NCI-H526 (cell line): ENCODE measurements at regions not wholly inside any gene's neighbourhood (a gene's known extent, or its start where the extent isn't known, plus 50 kb on each side); places are given as distances from the start of the nearest gene placed in this dataset.

Source experiments
- DNase-seq, 2 experiments: peaks; one replicate each; lab custom pipeline; 2025; lab: John Stamatoyannopoulos, UW

DNA sequence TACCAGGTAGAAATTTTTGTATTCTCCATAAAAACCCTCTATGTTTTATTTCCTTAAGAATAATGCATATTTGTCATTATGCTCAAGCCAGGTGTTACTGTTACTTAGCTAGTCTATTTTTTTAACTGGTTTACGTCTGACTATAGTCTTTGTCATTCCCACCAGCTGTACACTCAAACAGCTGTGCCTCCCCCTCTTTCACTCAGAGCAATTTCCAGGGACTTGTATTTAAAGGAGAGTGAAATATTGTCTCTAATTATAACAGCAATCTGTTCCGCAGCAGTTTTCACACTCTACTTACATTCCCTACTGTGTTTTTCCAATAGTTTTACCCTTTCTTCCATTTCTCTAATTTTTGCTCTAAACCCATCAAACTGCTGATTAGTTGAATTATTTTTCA lies 813.6 kb upstream of the MIR17HG start:
- no peak for DNase-seq

DNA sequence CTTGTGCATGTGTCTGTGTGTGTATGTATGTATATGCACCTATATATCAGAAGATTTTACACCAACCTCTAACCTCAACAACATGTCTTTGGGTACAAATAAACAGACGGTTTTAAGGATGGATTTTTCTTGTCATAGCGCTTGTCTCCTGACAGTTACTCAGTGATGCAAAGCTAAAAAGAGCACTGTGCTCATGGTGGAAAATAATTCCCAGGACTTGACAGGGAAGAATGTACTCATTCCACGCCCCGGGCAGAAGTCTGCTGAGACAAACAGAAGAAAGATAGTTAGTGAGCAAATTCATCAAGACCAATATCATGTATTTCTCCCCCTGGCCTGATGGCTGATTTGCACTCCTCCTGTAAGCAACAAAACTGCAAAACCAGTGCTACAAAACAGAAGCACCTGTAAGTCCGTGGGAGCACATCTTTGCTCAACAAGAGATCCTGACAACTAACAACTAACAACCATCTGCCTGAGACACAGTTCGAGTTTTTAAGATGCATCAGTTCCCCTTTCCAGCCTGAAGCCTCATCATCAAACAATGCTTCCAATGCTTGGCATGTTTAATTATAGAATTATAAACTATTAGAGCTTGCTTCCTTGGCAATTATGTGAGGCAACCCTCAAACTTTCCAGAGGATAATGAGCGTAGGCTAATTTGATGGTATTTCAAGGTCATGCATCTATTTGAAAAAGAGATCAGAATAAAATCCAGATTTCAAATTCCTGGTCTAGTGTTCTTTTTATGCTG lies 812.7 kb upstream of the MIR17HG start:
- no peak for DNase-seq

DNA sequence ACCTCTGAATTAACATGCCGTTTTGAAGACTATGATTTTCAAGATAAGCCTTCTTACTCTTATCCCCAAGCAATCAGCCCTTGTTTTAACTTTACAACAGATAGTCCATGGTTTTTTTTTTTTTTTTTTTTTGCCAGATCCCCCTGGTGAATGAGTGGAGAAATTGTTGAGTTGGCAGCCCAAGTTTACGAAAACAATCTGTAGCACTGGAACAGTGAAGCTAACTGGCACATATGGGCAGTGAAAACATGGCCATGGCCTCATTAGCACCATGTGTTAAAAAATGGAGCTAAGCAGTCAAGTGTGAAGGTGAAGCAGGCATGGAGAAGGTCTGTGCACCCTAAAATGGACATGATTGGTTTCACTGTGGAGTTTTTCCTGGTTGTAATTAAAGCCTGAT lies 812.1 kb upstream of the MIR17HG start:
- DNase-seq: no peak

DNA sequence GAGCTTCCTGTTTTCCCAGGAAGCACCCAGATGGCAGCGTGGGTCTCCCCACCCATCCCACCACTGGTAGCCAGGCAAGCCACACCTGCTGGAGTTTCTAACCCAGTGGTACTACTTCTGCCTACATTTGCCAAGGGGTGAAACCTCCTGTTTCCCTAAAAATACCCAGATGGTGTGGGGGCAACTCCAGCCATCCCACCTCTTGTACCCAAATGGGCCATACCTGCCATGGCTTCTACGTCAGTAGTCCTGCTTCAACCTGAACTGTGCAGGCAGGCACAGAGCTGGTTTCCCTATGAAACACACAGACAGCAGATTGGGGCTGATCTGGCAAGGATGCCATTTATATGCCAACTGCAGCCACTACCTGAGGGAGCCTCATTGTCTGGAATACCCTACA lies 809.4 kb upstream of the MIR17HG start:
- DNase-seq: no peak

DNA sequence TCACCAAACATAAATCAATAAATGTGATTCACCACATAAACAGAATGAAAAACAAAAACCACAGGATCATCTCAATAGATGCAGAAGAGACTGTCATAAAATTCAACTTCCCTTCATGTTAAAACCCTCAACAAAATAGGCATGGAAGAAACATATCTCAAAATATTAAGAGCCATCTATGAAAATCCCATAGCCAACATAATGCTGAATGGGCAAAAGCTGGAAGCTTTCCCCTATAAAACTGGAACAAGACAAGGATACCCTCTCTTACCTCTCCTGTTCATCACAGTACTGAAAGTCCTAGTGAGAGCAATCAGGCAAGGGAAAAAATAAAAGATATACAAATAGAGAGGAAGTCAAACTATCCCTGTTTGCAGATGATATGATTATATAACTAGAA lies 806.1 kb upstream of the MIR17HG start:
- no peak for DNase-seq

DNA sequence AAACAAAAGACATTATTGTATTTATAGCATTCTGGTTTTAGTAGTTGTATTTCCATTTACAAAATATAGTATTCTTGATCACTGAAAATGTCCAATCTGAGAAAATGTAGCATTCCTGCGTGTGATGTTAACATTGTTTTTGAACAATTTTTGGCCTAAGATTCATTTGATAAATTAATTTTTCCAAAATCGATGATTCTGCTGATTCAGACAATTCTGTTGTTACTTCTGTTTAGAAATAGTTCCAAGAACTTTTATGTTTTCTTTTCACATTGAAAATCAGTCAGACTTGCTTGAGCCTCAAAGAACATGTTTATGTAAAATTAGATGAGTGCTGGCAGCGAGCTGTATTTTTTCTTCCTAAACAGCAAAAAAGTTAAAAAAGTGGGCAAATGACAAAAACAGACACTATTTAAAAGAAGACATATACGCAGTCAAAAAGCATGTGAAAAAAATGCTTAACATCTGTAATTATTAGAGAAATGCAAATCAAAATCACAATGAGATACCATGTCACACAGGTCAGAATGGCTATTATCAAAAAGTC lies 804.5 kb upstream of the MIR17HG start:
- no peak for DNase-seq

DNA sequence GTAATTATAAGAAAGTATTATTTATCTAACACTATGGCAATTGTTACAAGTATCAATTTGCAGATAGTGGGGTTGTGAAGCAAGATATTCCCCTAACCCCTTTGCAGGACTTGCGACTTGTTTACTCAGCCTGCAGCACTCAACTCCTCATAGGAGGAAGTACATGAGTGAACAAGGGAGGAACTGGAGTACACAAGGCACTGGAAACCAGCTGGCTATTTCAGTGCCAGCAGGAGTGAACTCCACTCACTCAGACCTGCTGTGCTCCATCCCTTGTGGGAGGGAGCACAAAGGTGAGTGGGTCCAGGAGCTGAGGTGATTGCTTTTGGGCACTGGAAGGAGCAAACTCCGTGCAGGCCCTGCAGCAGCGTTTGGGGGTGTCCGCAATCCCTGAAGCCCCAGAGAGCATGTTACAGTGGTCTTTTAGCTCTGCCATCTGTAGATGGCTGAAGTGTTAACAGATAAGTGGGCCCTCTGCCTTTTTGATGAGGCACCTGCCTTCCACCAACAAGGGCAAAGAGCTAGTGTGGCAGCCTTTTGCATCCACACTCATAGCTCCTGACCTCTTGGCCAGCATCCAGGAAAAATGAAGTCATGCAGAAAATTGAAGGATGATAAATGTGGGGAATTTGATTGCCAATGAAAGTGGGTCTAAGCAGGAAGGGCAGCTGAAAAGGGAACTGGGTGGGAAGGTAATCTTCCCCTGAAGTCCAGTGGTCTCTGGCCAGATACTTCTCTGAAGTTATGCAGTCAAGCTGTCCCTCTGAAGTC lies 802.2 kb upstream of the MIR17HG start:
- no peak for DNase-seq

DNA sequence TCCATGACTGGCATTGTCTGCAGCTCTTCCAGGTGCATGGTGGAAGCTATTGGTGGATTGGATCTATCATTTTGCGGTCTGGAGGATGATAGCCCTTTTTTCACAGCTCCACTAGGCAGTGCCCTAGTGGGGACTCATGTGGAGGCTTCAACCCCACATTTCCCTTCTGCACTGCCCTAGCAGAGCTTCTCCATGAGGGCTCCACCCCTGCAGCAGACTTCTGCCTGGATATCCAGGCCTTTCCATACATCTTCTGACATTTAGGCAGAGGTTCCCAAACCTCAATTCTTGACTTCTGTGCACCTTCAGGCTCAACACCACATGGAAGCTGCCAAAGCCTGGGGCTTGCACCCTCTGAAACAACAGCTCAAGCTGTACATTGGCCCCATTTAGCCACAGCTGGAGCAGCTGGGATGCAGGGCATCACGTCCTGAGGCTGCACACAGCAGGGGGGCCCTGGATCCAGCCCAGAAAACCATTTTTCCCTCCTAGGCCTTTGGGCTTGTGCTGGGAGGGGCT lies 800.2 kb upstream of the MIR17HG start:
- no peak for DNase-seq

DNA sequence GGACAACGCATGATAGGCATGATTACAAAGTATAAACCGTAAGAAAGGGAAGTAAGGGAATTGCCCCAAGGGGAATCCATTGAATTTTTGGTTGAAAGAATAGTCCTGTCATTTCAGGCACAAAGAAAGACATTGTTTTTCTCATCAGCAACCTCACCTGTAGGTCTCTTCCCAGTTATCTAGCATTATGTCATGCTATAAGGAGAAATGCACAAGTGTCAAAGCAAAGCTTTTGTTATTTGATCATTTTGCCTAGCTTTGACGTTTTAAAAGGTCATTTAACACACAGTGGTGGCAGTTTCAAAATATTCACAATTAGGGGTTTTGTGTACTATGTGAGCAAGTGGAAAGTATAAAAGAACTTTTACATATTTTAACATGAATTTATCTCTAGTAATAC lies 796.2 kb upstream of the MIR17HG start:
- no peak for DNase-seq

DNA sequence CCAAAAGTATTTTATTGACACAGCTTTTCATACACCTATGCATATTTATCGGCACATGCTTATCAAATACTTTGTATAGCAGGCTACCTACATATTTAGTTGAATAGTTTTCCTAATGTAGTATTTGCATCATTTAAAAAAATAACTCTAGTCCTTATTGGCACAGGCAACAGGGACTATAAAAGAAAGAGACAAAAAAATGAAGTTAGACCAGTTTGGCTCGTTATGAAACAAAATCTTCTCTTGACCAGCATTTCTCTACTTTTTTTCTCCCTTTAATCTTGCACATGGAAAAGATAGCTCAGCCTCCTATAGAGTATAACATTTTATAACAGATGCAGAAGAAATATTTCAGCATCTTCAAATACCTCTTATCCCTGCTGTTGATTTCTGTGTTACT lies 794.8 kb upstream of the MIR17HG start:
- no peak for DNase-seq

DNA sequence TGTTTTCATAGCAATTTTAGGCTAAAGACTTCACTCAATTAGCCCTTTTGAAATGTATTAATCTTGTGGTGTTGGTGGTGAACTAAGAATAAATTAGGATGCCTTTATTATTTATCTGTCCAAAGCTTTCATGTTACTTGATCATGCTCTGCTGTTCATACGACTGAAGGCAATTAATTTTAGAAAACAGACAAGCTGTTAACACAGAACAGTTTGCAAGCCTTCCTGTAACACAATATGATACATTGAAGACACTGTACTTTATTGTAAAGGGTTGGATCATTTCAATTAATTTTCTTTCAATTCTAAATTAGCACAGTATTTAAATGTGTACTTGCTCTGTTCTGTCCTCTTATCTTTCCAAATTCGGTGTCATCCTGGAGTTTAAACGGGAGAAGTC lies 794.3 kb upstream of the MIR17HG start:
- no peak for DNase-seq

DNA sequence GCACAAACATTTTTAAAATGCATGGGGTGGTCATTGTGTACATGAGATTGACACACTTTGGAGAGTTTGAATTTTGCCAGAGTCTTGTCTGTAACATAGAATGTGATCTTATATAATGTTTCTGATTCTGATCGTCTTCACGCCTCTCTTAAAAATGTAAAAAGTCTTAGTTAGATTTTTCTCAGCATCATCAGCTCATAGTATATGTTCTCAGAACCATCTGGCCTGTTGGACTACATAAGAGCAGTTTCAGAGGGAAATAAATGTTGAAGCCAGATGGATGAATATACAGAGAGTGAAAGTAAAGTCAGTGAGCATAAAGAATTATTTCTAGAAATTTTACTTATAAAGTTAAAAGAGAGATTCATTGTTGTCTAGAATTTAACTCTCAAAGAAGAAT lies 789.9 kb upstream of the MIR17HG start:
- DNase-seq: no peak

DNA sequence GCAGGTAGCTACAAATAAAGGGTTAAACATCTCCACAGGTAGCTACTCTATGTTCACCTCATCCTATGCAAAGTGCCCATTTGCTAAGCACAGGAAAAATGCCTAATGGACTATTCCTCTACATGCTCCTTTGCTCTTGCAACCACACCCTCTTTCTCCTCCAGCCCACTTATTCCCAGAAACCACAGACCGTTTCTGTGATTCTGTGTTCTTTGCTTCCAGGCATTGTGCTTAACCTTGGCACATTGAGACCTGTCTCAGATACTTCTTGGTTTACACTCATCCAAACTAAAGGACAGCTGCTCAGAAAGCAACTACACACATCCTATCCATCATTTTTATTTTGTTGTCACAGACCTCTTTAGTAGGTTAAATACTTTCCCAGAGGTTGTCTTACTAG lies 785.0 kb upstream of the MIR17HG start:
- no peak for DNase-seq

DNA sequence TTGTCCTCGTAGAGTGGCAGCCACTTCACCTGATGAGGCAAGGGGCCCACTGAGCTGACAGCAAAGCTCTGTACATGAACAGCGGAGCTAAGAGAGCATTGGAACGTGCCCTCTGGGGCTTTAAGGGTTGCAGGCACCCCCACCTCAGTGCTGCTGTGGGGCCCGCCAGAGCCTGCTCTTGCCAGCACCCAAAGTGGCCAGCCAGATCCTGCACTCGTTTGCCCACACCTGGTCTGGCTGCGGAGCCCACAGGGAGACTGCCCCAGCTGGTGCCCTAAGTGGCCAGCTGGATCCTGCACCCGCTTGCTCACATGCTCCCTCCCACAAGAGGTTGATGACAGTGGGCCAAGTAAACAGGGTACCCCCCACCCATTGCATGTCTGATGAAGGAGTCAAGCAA lies 783.4 kb upstream of the MIR17HG start:
- no peak for DNase-seq

DNA sequence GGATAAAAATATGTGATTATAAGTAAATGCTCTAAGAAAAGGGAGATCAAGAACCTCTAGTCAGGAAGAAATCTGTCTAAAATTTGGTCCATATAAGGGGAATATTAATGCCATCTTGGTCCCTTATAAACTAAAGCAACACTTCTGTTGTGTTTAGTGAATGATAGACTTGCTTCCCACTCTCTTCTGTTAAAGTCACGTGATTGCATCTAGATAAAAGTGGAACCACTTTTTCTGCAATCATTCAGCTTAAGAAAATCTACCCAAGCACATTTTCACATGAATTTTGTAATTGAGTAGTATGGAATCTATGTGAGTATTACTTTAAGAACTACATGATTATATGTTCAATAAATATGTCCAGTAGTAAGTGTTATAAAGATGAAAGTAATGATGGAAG lies 782.9 kb upstream of the MIR17HG start:
- no peak for DNase-seq

DNA sequence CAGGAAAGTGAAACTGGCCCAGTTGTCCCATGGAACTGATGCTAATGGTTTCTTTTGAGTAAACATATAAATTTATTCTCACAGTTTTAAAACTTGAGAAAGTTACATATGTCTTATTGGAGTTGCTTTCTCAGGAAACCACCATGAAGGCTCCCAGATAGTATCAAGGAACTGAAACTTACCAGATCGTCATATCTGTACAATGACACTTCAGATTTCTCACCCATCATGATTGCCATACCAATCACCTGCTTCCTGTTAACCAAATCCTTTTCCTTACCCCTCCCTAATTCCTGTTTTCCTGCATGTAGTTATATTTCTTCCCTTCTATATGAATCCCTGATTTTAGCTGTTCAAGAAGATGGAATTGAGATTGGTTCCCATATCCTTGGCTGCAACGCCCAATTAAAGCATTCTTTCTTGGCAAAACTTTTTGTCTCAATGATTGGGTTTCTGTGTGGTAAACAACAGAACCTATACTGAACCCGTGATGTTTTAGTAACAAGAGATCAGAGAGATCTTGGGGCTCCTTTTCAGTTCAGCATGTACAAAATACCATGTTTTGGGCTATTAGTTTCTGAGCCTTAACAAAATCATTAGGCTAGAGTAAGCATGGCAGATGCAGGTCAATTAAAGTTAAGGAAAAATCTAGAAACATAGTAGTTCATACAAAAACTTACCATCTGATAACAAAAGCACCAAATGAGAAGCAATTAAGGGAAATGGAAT lies 781.3 kb upstream of the MIR17HG start:
- no peak for DNase-seq

DNA sequence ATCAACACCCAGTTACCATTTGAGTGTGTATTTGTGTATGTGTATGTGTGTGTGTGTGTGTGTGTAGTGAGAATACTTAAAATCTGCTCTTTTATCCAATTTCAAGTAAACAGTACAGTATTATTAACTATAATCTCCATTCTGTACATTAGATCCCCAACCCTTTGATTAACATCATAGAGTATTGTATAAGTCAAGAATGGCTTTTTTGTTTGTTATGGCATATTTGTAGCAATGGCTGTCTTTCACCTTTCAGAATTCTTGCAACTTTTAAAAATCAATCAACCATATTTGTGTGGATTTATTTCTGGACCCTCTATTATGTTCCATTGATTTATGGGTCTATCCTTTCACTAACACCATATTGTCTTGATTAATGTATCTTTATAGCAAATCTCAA lies 779.3 kb upstream of the MIR17HG start:
- DNase-seq: no peak

DNA sequence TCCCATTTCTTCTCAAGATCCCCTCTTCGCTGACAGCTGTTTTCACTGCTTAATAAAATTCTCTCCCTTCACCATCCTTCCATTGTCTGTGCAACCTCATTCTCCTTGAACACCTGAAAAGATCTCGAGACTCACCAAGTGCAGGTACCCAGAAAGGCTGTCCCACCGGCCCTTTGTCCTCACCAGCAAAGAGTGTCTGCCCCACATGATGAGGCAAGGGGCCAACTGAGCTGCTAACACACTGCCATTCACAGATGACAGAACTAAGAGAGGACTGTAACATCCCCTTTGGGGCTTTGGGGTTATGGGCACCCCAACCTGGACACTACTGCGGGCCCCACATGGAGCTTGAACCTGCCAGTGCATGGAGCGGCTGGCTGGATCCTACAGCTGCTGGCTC lies 771.4 kb upstream of the MIR17HG start:
- no peak for DNase-seq

DNA sequence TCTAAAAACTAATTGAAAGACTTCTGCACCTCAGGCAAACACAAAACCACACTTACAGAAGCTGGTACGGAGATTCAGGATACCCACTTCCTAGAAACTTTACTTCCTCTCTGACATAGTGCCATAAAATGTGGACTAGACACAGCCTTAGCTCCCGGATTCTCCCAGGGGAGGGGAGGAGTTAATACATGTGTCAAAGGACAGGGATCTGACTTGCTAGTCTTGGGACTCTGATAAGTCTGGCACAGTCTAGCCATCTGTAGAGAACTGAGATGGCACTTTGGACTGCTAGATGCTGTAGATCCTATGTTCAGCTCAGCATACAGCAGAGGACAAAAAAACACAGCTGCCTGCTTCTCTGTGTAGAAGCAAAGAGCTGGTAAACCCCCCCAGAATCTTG lies 769.8 kb upstream of the MIR17HG start:
- no peak for DNase-seq

DNA sequence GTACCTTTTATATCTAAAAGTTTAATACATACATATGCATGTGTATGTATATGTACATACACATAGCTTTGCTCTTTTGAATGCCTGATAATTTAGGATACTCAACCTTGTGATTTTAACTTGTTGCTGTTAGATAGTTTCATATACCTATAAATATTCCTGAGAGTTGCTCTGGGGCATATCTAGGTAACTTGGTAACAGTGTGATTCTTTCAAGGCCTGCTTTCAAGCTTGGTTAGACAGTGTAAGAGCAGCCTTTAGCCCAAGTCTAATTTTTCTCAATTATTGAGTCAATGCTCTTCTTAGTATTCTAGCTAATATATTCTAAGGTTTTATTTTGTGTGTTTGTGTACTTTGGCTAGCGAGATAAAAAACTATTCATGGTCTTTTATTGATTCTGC lies 762.1 kb upstream of the MIR17HG start:
- no peak for DNase-seq

DNA sequence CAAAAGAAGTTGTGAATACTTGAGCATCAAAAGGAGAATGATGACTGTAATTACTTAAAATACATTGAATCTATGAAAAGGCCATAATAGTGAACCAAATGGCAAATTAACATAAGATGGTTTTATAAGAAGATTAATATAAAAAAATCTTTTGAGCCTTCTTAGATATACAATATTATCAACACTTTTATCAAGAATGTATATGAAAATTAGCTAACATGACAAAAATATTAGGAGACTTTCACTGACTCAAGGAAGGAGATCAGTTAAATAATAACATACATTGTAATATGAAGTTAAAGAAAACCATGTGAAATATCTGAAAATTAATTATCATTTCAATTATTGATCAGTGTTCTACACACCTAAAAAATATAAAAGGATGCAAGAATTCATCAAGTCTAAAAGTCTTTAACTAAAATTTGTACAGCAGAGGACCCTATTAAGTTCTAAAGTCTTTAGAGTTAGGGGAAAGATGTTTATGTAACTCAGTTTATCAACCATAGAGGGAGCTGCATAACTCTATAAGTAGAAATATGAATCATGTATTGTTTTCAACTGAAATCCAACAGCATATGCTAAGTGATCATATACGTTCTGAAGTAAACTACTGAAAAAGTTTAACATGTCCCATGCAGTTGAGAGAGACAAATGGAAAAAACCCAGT lies 756.1 kb upstream of the MIR17HG start:
- no peak for DNase-seq

DNA sequence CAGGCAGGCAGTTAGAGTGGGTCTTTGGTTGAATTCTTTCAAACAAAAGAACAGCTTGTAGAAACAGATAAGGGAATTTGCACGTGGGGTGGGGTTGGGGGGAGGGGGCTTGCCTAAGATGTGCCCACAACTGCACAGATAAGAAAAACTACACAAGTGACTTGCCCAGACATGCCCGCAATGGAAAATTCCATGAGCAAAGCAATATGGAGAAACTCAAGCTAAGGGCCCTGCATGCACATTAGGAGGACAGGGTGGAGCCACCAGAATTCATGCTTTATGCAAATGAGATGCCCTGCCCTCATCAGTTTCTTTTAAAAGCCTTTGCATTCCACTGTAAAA lies 755.6 kb upstream of the MIR17HG start:
- DNase-seq: peak; percentile 31 to 39
